Activated naive CD4-positive, alpha-beta T cell treated with anti-CD3 and anti-CD28 coated beads for 36 hours (primary cell): ENCODE measurements at regions not wholly inside any gene's neighbourhood (a gene's known extent, or its start where the extent isn't known, plus 50 kb on each side); places are given as distances from the start of the nearest gene placed in this dataset.

Experiments
- CTCF ChIA-PET: fragments of 350-600 bp; sonication (Branson Sonifier 250); formaldehyde crosslinking; loops from one replicate; lab custom pipeline; 2021; ENCODE audit warnings: antibody characterized with exemption; lab: Charles Lee
- DNase-seq: peaks from one replicate; pipeline ENCODE4 v3.0.0-alpha.2; 2020
- H3K27ac Mint-ChIP-seq: one replicate; pipeline ENCODE4 v1.8.0; 2021; ENCODE audit warnings: mild to moderate bottlenecking, mixed read lengths
- H3K27me3 Mint-ChIP-seq: one replicate; pipeline ENCODE4 v1.8.0; 2021; ENCODE audit warnings: low read depth, mixed read lengths
- H3K36me3 Mint-ChIP-seq: one replicate; pipeline ENCODE4 v1.8.0; 2021; ENCODE audit warnings: low read depth, mixed read lengths
- H3K4me1 Mint-ChIP-seq: one replicate; pipeline ENCODE4 v1.8.0; 2021; ENCODE audit warnings: low read depth, mixed read lengths
- H3K4me3 Mint-ChIP-seq: one replicate; pipeline ENCODE4 v1.8.0; 2021; ENCODE audit warnings: mild to moderate bottlenecking, moderate library complexity, mixed read lengths
- H3K9me3 Mint-ChIP-seq: one replicate; pipeline ENCODE4 v1.8.0; 2021; ENCODE audit warnings: mixed read lengths
- intact Hi-C: fragments of 100-400 bp; cut with micrococcal nuclease; formaldehyde crosslinking; loops from one replicate; pipeline ENCODE4 v1.15.1; 2023

- no peaks in the 10 kb centered on the region for H3K4me1 Mint-ChIP-seq
These were observed 380.5 kb upstream of the FBXO33 start for GRCh38 chr14:39812532-39813320.

DNA sequence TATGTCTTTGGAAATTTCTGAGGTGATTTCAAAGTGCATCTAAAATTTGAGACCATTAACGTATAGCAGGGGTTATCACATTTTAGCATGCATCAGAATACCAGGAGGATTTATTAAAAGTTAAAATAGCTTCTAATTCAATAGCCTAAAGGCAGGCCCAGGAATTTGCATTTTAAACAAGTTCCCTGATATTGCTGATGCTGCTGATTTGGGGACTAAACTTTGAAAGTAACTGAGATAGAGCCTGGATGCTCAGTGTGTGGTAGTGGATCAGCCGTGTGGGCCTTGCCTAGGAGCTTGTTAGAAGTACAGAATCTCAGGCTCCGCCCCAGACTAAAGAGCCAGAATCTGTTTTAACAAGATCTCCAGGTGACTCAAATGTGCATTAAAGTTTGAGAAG lies 375.0 kb upstream of the FBXO33 start:
- DNase-seq: no peak
- peaks cover 3% of the 10 kb centered on the region for H3K9me3 Mint-ChIP-seq
- H3K4me1 Mint-ChIP-seq: no peaks in the 10 kb centered on the region
- H3K4me3 Mint-ChIP-seq: no peak overlapping the region
- CTCF ChIA-PET: no interaction called here
- H3K27ac Mint-ChIP-seq: no peak overlapping the region
- no peaks in the 10 kb centered on the region for H3K36me3 Mint-ChIP-seq
- intact Hi-C loops: no loop called here
- H3K27me3 Mint-ChIP-seq: no peaks in the 10 kb centered on the region

More at GRCh38 chr14:39812532-39813320, 380.5 kb upstream of the FBXO33 start:
- no peak overlapping the region for H3K27ac Mint-ChIP-seq
- CTCF ChIA-PET: no interaction called here
- H3K36me3 Mint-ChIP-seq: no peaks in the 10 kb centered on the region
- H3K9me3 Mint-ChIP-seq: no peaks in the 10 kb centered on the region
- intact Hi-C loops: no loop called here
- no peak overlapping the region for H3K4me3 Mint-ChIP-seq
- DNase-seq: no peak
- no peaks in the 10 kb centered on the region for H3K27me3 Mint-ChIP-seq

DNA sequence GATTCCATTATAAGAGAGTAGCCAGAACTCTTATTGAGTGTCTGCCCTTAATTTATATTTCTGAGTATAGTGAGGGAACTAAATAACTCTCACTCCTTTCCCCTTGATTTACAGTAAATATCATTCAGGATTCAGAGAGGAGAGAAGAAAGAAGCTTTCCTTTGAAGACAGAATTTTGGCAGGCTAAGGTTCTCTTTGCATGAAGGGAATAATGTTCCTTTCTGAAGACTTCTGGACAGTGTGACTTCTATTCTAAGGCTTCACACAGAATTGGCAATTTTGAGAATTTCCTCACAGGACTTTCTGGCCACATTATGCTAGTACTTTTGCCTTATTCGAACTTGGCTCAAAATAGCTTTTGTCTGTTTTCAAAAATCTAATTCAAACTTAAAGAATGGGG lies 352.2 kb upstream of the FBXO33 start:
- Mint-ChIP-seq H3K9me3 (no peaks in the 10 kb centered on the region), H3K4me3 (no peak overlapping the region), H3K4me1 (no peaks in the 10 kb centered on the region), H3K36me3 (no peaks in the 10 kb centered on the region), H3K27ac (no peak overlapping the region), H3K27me3 (no peaks in the 10 kb centered on the region)
- intact Hi-C loops: no loop called here
- no peak for DNase-seq
- CTCF ChIA-PET: no interaction called here

DNA sequence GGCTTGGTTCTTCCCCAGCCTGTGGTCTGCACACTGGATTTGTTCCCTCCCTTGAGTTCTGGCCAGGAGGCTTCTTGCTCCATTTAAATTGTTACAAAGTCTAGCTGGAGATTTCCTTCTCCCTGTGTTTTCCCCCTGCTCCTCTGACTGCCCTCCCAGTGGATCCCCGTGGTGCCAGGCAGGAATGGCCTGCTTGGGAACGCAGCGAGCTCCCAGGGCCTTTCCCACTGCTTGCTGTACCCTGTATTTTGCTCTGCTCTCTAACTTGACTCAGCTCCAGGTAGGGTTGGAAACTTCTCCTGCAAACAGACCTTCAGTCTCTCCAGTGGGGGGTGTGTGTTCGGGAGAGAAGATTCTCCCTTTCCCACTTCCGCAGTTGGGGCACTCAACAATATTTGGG lies 349.2 kb upstream of the FBXO33 start:
- DNase-seq: no peak
- intact Hi-C loops: no loop called here
- CTCF ChIA-PET: interaction anchor here (1.3 kb wide), 1 partner anchor 10 kb away, joined by 3 read pairs; no protein-coding TSS in a partner anchor
- Mint-ChIP-seq H3K27ac (no peak overlapping the region), H3K27me3 (no peaks in the 10 kb centered on the region), H3K4me1 (no peaks in the 10 kb centered on the region), H3K36me3 (no peaks in the 10 kb centered on the region), H3K4me3 (no peak overlapping the region), H3K9me3 (no peaks in the 10 kb centered on the region)

GRCh38 chr14:39773387-39774126 lies 341.3 kb upstream of the FBXO33 start:
- H3K4me1 Mint-ChIP-seq: no peaks in the 10 kb centered on the region
- intact Hi-C loops: no loop called here
- no peaks in the 10 kb centered on the region for H3K36me3 Mint-ChIP-seq
- no peak overlapping the region for H3K27ac Mint-ChIP-seq
- no peaks in the 10 kb centered on the region for H3K9me3 Mint-ChIP-seq
- no peak overlapping the region for H3K4me3 Mint-ChIP-seq
- CTCF ChIA-PET: no interaction called here
- no peak for DNase-seq
- no peaks in the 10 kb centered on the region for H3K27me3 Mint-ChIP-seq

- Mint-ChIP-seq H3K36me3 (no peaks in the 10 kb centered on the region), H3K27me3 (no peaks in the 10 kb centered on the region), H3K4me3 (no peak overlapping the region), H3K4me1 (no peaks in the 10 kb centered on the region), H3K9me3 (no peaks in the 10 kb centered on the region), H3K27ac (no peak overlapping the region)
- CTCF ChIA-PET: no interaction called here
- intact Hi-C loops: no loop called here
- DNase-seq: no peak
These were observed 340.4 kb upstream of the FBXO33 start for GRCh38 chr14:39772627-39773026.

GRCh38 chr14:39768589-39768988 lies 336.4 kb upstream of the FBXO33 start:
- CTCF ChIA-PET: no interaction called here
- no peaks in the 10 kb centered on the region for H3K36me3 Mint-ChIP-seq
- H3K4me1 Mint-ChIP-seq: no peaks in the 10 kb centered on the region
- no peak for DNase-seq
- H3K9me3 Mint-ChIP-seq: no peaks in the 10 kb centered on the region
- intact Hi-C loops: no loop called here
- no peak overlapping the region for H3K27ac Mint-ChIP-seq
- no peak overlapping the region for H3K4me3 Mint-ChIP-seq
- H3K27me3 Mint-ChIP-seq: no peaks in the 10 kb centered on the region

DNA sequence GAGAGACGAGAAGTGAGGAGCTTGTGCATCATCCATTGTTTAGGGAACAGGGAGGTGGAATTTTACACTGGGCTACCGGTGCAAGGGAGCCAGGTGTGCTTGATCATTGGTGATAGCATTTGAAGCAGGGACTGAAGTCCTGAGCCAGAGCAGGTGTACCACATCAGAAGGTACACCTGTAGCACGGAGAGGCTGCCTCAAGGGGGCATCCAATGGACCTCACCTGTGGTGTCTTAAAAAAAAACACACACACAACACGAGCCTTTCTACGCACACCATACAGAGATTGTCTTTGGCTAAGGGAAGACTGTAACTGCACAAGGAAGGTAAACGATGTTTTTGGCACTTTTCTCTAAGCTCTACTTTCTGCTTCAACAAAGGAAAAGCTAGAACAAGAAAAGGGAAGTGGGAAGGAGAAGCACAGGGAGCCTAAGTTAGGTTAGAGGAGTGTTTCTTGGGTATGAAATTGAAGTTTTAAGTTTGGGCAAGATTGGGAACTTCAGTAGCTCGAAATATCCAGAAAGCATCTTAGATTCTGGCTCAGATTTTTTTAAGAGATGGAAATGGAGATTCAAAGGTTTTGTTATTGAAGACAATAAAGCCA lies 334.3 kb upstream of the FBXO33 start:
- intact Hi-C loops: no loop called here
- H3K4me1 Mint-ChIP-seq: peaks cover 8% of the 10 kb centered on the region
- no peak overlapping the region for H3K4me3 Mint-ChIP-seq
- no peaks in the 10 kb centered on the region for H3K27me3 Mint-ChIP-seq
- no peak for DNase-seq
- no peak overlapping the region for H3K27ac Mint-ChIP-seq
- CTCF ChIA-PET: interaction anchor here (0.7 kb wide), 2 partner anchors 165 to 322 kb away, joined by 3 to 5 read pairs; no protein-coding TSS in a partner anchor
- H3K9me3 Mint-ChIP-seq: no peaks in the 10 kb centered on the region
- H3K36me3 Mint-ChIP-seq: no peaks in the 10 kb centered on the region

DNA sequence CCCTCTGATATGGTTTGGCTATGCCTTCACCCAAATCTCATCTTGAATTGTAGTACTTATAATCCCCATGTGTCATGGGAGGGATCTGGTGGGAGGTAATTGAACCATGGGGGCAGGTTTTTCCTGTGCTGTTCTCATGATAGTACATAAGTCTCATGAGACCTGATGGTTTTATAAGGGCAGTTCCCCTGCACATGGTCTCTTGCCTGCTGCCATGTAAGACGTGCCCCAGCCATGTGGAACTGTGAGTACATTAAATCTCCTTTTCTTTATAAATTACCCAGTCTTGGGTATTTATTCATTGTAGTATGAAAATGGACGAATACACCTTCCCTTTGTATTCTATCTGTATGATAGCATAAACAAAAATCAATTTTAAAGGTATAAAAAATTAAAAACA lies 333.4 kb upstream of the FBXO33 start:
- CTCF ChIA-PET: no interaction called here
- Mint-ChIP-seq H3K27me3 (no peaks in the 10 kb centered on the region), H3K4me1 (peaks cover 8% of the 10 kb centered on the region), H3K27ac (no peak overlapping the region), H3K4me3 (no peak overlapping the region), H3K9me3 (no peaks in the 10 kb centered on the region), H3K36me3 (no peaks in the 10 kb centered on the region)
- no peak for DNase-seq
- intact Hi-C loops: no loop called here

DNA sequence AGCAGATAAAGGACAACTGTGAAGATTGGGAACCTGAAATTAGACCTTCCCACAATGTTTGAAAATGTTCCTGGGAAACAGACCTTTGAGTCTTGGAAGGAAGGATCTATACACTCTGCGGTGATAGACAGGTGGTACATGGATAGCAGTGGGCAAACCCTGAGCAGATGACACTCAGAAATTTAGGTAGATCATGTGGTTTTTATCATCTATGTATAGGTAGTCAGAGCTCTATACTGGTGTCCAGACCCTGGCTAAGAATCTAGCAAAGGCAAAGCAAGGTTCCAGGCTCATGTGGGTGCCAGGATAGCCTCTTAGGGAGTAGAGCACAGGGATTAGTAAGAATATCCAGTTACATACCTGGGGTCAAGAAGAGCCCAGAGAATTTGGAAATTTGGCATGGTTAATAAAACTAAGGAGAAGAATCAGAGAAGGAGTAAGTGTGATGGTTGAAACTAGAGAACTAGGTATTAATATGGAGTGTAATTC lies 331.2 kb upstream of the FBXO33 start:
- H3K9me3 Mint-ChIP-seq: no peaks in the 10 kb centered on the region
- no peaks in the 10 kb centered on the region for H3K27me3 Mint-ChIP-seq
- H3K4me1 Mint-ChIP-seq: peaks cover 8% of the 10 kb centered on the region
- DNase-seq: no peak
- H3K36me3 Mint-ChIP-seq: no peaks in the 10 kb centered on the region
- no peak overlapping the region for H3K27ac Mint-ChIP-seq
- intact Hi-C loops: no loop called here
- H3K4me3 Mint-ChIP-seq: no peak overlapping the region
- CTCF ChIA-PET: interaction anchor here (1.0 kb wide), 1 partner anchor 86 kb away, joined by 3 read pairs; no protein-coding TSS in a partner anchor

DNA sequence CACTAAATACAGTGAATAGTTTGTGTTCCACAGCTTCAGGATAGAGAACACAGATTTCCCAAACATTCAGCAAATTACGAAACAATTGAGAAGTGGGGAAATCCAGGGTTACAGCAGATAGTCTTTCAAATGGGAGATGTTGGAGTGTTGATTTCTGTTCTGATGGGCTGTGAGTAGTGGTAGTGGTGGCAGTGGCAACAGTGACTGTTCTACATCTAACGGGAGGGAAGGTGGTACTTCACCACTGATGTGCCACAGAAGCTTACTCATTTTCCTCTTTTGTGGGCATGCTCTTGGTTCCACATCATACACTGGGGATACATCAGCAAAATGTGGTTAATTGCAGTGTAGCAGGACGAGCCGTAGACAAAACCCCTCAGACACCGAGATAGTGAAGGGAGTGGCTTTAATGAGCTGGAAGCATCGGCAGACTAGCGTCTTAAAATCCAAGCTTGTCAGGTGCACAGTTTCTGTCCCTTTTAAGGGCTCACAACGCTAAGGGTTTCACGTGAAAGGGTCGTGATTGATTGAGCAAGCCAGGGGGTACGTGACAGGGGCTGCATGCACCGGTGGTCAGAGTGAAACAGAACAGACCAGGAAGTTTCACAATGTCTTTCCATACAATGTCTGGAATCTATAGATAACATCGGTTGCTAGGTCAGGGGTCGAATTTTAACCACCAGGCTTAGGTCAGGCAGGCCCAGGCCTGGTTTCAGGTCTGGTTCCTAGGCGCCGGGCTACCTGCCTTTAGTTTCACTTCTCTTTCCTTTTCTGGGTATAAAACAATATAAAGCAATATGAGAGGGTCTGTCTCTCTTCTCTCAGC lies 330.6 kb upstream of the FBXO33 start:
- Mint-ChIP-seq H3K27ac (no peak overlapping the region), H3K4me1 (peaks cover 8% of the 10 kb centered on the region), H3K27me3 (no peaks in the 10 kb centered on the region)

More for the DNA sequence above, 330.6 kb upstream of the FBXO33 start:
- Mint-ChIP-seq H3K4me3 (no peak overlapping the region), H3K9me3 (no peaks in the 10 kb centered on the region), H3K36me3 (no peaks in the 10 kb centered on the region)
- intact Hi-C loops: no loop called here
- DNase-seq: peak; percentile 30
- CTCF ChIA-PET: no interaction called here
